GM12878 (cell line): ENCODE measurements at regions not wholly inside any gene's neighbourhood (a gene's known extent, or its start where the extent isn't known, plus 50 kb on each side); places are given as distances from the start of the nearest gene placed in this dataset.

Experiments
- KAT2A ChIP-seq: conservative IDR thresholded peaks from 2 replicates; pipeline ENCODE4 v1.6.1; 2011; ENCODE audit warnings: low read depth, low read length; ENCODE audit not compliant: control insufficient read depth
- KDM1A ChIP-seq: fragments of 200-600 bp; sonication (generic); IDR thresholded peaks from 2 replicates; pipeline ENCODE4 v1.6.1; 2016; ENCODE audit warnings: borderline replicate concordance
- MEF2A ChIP-seq: IDR thresholded peaks from 2 replicates; pipeline ENCODE4 v1.6.1; 2011; ENCODE audit warnings: low read depth, mild to moderate bottlenecking, low read length, moderate library complexity; ENCODE audit not compliant: insufficient read depth
- MTA2 ChIP-seq: fragments of 450-650 bp; IDR thresholded peaks from 2 replicates; pipeline ENCODE4 v1.6.1; 2016; ENCODE audit warnings: low read depth, mild to moderate bottlenecking, moderate library complexity
- POU2F2 ChIP-seq: IDR thresholded peaks from 3 replicates; pipeline ENCODE4 v1.6.1; 2011; ENCODE audit warnings: low read depth, mild to moderate bottlenecking, low read length, borderline replicate concordance
- ZBTB33 ChIP-seq: fragments of 450-650 bp; IDR thresholded peaks from 2 replicates; pipeline ENCODE4 v1.6.1; 2017; ENCODE audit warnings: mild to moderate bottlenecking
- ZNF592 ChIP-seq: fragments of 450-650 bp; IDR thresholded peaks from 2 replicates; pipeline ENCODE4 v1.6.1; 2017; ENCODE audit warnings: mild to moderate bottlenecking, moderate library complexity
- ZZZ3 ChIP-seq: IDR thresholded peaks from 2 replicates; pipeline ENCODE4 v1.6.1; 2011; ENCODE audit warnings: low read depth; ENCODE audit not compliant: control insufficient read depth, insufficient read length

- TF ChIP-seq ZBTB33: no peak
- TF ChIP-seq MEF2A: no peak
- TF ChIP-seq KDM1A: no peak
- no peak for TF ChIP-seq MTA2
- TF ChIP-seq ZZZ3: no peak
- no peak for TF ChIP-seq POU2F2
- TF ChIP-seq ZNF592: no peak
- no peak for TF ChIP-seq KAT2A
Observed at GRCh38 chr13:88945793-88946192, 1274.6 kb downstream of the SLITRK5 start (continued).
